ENCODE measurements at regions not wholly inside any gene's neighbourhood (a gene's known extent, or its start where the extent isn't known, plus 50 kb on each side); places are given as distances from the start of the nearest gene placed in this dataset.

DNA sequence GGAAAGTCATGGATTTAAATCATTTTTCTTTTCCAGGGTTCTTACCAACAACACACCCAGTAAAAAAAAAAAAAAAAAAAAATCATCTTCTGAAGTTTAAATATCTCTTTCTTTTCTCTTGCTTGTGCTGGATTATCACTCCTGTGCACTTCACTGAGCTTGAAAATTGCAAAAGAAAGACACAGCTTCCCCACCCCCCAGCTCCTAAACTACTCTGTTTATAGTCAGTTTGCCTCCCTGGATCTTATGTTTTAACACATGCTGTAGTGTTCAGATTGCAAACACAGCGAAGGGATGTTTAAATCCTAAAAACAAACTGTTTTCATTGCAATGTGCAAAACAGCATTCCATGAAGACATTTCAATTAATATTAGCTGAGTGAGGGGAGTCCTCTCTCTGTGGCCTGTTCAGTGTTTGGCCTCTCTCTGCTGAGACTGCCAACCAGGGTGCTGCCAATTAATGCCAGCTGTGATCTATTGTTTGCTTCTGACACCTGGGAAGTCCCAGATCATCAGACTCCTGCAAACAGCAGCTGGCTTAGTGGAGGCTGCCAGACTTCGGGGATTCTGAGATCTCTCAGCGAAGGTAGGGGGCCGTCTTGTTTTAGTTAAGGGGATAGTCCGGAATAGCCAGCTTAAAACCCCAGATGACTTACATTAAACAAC is 171.1 kb upstream of the PITX2 start:
- TF ChIP-seq, protein P1, sequence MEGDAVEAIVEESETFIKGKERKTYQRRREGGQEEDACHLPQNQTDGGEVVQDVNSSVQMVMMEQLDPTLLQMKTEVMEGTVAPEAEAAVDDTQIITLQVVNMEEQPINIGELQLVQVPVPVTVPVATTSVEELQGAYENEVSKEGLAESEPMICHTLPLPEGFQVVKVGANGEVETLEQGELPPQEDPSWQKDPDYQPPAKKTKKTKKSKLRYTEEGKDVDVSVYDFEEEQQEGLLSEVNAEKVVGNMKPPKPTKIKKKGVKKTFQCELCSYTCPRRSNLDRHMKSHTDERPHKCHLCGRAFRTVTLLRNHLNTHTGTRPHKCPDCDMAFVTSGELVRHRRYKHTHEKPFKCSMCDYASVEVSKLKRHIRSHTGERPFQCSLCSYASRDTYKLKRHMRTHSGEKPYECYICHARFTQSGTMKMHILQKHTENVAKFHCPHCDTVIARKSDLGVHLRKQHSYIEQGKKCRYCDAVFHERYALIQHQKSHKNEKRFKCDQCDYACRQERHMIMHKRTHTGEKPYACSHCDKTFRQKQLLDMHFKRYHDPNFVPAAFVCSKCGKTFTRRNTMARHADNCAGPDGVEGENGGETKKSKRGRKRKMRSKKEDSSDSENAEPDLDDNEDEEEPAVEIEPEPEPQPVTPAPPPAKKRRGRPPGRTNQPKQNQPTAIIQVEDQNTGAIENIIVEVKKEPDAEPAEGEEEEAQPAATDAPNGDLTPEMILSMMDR (IDR thresholded peaks at IDR 0.05): no peak
- no peak for TF ChIP-seq POLR2A (IDR thresholded peaks at IDR 0.05)
